GM21825 (cell line): ENCODE measurements at regions not wholly inside any gene's neighbourhood (a gene's known extent, or its start where the extent isn't known, plus 50 kb on each side); places are given as distances from the start of the nearest gene placed in this dataset.

Experiments used
- ATAC-seq: cut with Tn5 transposase; IDR thresholded peaks from one replicate; pipeline ENCODE4 v1.9.1; 2021; ENCODE audit warnings: mild to moderate bottlenecking, moderate library complexity; ENCODE audit not compliant: unreplicated experiment

- no peak for ATAC-seq
These were observed 130.9 kb upstream of the RPS6KA3 start for GRCh38 chrX:20397587-20397986.

- no peak for ATAC-seq
These were observed 127.7 kb upstream of the RPS6KA3 start for GRCh38 chrX:20394451-20394850.

GRCh38 chrX:20393944-20394343 lies 127.2 kb upstream of the RPS6KA3 start:
- ATAC-seq = no peak

DNA sequence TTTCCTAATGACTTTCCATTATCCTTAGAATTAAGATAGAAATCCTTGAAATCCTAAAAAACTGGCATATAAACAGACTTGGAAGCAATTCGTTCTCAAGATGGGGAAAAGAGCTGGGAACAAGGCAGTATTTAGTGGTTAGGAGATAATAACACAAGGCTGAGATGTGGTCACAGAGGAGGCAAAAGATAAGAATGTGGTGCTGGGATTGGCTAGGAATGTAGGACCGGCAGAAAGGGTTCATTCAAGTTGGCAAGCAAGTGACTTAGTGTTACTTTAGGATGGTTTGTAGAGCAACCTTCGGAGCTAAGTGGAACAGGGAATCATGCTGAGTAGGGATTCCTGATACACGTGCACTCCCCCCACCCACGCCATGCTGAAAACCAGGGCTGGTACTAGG lies 121.9 kb upstream of the RPS6KA3 start:
- ATAC-seq = no peak

GRCh38 chrX:20383477-20383876 lies 116.8 kb upstream of the RPS6KA3 start:
- no peak for ATAC-seq

DNA sequence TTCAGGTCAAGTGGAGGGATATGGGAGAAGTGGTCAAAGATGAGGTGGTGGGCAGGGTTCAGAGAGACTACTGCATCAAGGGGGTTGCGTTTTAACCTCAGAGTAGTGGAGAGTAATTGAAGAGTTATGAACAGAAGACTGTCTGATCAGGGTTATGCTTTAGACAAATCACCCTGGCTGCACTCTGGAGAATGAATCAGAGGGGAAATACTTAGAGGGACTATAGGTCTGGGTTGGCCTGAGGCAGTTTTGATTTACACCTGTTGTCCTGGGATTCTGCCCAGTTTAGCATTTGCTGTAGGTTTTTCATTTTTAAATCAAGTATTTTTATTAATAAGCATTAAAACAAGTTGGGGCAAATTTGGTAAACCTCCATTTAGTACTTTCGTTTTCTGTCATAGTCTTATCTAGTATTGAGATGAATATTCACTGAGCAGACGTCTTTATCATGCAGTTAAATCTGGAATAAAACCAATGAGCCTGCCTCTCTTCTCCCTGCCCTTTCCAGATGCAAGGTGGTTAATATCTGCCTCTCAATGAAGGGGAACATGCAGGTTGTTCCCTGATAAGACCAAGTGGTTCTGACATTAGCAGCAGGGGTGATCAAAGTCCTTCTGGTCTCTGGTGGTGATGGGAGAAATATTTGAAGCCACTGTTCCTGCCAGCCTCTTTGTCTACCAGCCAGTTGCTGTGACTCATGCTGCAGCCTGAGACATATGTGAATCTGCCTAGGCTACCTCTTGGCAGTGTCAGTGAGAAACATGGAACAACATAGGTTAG lies 116.0 kb upstream of the RPS6KA3 start:
- ATAC-seq = no peak

GRCh38 chrX:20382082-20382481 lies 115.4 kb upstream of the RPS6KA3 start:
- no peak for ATAC-seq

DNA sequence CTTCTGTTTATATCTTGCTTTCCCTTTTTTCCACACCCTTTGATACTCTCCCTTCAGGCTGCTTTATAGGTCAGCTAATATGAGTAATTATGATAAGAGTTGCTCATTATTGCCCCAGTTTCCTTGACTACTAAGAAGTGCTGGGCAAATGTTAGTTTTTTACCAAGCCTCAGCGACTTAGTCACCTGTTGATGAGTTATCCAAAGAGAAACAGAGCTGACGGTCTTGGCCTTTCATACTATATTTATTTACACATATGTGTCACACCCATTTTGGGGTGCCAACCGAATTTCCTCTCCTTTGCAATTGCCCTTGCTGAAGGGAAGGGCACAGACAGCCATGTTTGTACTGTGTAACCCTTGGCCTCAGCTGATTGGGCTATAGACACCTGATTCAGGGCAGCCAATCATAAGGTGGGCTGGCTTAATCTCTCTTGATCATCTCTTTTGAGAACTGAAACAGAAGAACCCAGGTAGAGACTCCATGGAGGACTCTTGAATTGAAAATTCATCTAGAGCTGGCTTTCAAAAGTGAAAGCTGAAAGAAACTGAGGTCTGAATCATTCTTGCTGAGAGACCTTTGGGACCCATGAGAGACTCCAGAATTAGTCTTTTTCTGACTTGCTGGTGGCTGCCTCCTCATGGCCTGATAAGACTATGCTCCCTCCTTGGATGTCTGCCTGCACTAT lies 111.7 kb upstream of the RPS6KA3 start:
- no peak for ATAC-seq

DNA sequence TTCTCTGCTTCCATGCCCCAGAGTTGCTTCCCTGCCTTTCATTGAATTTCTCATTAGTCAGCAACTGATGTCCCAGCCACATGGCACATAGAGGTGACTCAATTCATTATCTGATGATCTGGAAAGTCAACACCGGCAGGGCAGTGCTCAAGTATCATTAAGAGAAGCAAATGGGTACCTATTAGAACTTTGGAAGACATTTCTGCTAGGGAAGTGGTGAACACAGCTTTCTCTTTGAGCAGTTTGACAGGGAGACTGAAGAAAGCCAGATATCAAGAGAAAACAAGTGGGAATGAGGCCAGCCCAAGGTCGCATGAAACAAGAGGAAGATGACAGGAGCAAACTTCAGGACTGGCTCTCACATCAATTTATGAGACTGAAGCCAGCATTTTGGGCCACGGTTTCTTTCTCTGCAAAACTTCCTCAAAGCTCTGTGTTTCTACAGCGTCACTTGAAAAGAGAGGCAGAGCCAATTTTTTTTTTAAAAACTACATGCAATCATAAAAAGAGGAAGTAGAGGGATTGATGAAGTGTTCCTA lies 108.3 kb upstream of the RPS6KA3 start:
- no peak for ATAC-seq

GRCh38 chrX:20374450-20374849 lies 107.7 kb upstream of the RPS6KA3 start:
- no peak for ATAC-seq

DNA sequence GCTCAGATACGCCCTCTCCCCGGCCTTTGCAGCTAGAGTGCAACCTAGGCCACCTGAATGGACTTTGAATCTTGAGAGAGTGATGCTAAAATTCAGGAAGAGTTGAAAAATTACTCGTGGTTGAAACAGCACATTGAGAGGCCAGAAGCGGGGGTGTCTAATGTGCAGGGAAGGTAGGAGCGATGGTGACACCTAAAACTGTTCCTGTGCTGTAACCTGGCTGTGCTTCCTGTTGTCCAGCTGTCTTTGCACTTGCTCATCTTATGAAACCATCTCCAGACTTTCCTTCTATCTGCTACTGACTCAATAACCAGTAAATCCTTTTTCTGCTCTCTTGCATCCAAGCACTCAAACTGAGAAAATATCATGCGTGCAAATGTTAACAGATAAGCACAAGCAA lies 106.4 kb upstream of the RPS6KA3 start:
- ATAC-seq = no peak

- no peak for ATAC-seq
These were observed 105.8 kb upstream of the RPS6KA3 start for GRCh38 chrX:20372533-20372932.

- ATAC-seq = no peak
These were observed 102.8 kb upstream of the RPS6KA3 start for GRCh38 chrX:20369468-20369867.

DNA sequence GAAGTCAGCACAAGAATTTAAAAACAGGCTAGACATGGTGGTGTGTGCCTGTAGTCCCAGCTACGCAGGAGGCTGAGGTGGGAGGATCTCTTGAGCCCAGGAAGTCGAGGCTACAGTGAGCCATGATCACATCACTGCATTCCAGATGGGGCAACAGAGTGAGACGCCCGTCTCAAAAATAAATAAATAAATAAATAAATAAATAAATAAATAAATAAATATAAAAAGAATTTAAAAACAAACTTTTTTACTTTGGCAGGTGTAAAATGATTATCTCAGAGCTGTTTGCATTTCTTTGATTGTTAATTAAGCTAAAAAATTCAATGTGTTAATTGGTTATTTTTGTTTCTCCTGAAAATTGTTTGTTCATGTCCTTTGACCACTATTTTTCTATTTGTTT lies 97.5 kb upstream of the RPS6KA3 start:
- no peak for ATAC-seq

DNA sequence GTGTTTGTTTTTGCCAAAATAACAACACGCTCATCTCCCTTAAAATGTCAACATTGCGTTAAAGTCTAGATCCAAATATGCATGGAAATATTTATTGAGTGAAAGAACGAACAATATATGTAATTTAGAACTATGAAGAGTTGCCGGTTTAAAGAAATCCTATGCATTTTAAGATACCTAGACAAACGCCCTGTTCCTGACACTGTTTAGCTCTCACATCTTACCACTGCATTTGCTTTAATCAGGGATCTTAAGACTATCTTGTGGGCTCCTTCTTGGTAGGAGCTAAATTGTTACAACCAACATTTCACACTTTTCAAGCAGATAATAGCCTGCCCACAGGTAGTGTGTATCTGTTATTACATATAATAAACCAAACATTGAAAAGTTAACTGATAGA lies 96.6 kb upstream of the RPS6KA3 start:
- ATAC-seq = no peak

GRCh38 chrX:20362268-20363267 lies 95.9 kb upstream of the RPS6KA3 start:
- no peak for ATAC-seq

DNA sequence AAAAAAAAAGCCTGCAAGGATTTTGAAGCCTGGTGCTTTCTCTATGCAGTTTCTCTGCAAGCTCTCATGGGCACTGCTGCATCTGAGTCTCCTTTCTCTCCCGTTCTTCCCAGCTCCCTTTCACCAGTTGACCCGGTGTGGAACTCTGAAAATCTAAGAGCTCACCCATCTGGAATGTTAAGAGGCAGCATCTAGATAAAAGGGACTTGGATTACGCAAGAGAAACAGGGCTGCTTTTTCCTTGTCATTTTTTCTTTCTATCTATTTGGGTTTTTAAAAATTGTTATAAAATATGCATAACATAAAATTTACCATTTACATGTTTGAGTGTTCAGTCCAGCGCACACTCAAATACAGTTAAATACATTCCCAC lies 95.2 kb upstream of the RPS6KA3 start:
- ATAC-seq = no peak

- ATAC-seq = no peak
These were observed 94.6 kb upstream of the RPS6KA3 start for GRCh38 chrX:20361081-20361889.

- no peak for ATAC-seq
These were observed 88.5 kb upstream of the RPS6KA3 start for GRCh38 chrX:20355187-20355586.

- no peak for ATAC-seq
These were observed 87.8 kb upstream of the RPS6KA3 start for GRCh38 chrX:20354505-20354904.
